CD14-positive monocyte (primary cell): ENCODE measurements at regions not wholly inside any gene's neighbourhood (a gene's known extent, or its start where the extent isn't known, plus 50 kb on each side); places are given as distances from the start of the nearest gene placed in this dataset.

Experiments used
- DNase-seq, 3 donors: peaks; one replicate each; pipeline ENCODE4 v3.0.0-alpha.2; 2011 to 2022
- H2AFZ ChIP-seq: 2 replicates; pipeline ENCODE4 v1.6.0; 2012; ENCODE audit warnings: mild to moderate bottlenecking, low read depth, low read length, inconsistent platforms; ENCODE audit not compliant: insufficient read depth, poor library complexity, severe bottlenecking
- H3K27ac ChIP-seq, 2 donors: 1 replicate in 1 of 2; 2 replicates in 1 of 2; pipeline ENCODE4 v1.5.1; 2012 to 2013; ENCODE audit warnings: low read length in 2 of 2, control low read depth in 1 of 2, inconsistent platforms in 1 of 2, low read depth in 1 of 2, mild to moderate bottlenecking in 1 of 2
- H3K27me3 ChIP-seq, 2 donors: one replicate each; pipeline versions ENCODE4 v1.6.0 to v1.6.1; 2011 to 2013; ENCODE audit warnings: low read length in 2 of 2; ENCODE audit not compliant: control insufficient read depth in 2 of 2, insufficient read depth in 2 of 2
- H3K36me3 ChIP-seq, 2 donors: replicated peaks in 1 of 2; 1 replicate in 1 of 2; 2 replicates in 1 of 2; pipeline versions ENCODE4 v1.5.1 to v1.6.1; 2012 to 2013; ENCODE audit warnings: low read length in 2 of 2, control low read depth in 1 of 2, inconsistent platforms in 1 of 2, mild to moderate bottlenecking in 1 of 2; ENCODE audit not compliant: insufficient read depth in 2 of 2, control insufficient read depth in 1 of 2
- H3K4me1 ChIP-seq, 2 donors: 1 replicate in 1 of 2; 2 replicates in 1 of 2; pipeline versions ENCODE4 v1.5.1 to v1.6.1; 2012 to 2013; ENCODE audit warnings: low read length in 2 of 2, control low read depth in 1 of 2, inconsistent platforms in 1 of 2, mild to moderate bottlenecking in 1 of 2, moderate library complexity in 1 of 2; ENCODE audit not compliant: insufficient read depth in 2 of 2, control insufficient read depth in 1 of 2
- H3K4me2 ChIP-seq: replicated peaks from 2 replicates; pipeline ENCODE3; 2012; ENCODE audit warnings: low read length, moderate library complexity, mild to moderate bottlenecking; ENCODE audit not compliant: poor library complexity, severe bottlenecking; ENCODE audit errors: extremely low read depth
- H3K4me3 ChIP-seq, 3 experiments: fragments of 200-600 bp in 1 of 3; sonication (generic) in 1 of 3; replicated peaks in 1 of 3; 1 replicate in 2 of 3; 2 replicates in 1 of 3; pipeline ENCODE4 v1.5.1; 2011 to 2013; ENCODE audit warnings: low read length in 3 of 3, mild to moderate bottlenecking in 3 of 3, control low read depth in 2 of 3, low read depth in 2 of 3, inconsistent platforms in 1 of 3, moderate library complexity in 1 of 3
- H3K79me2 ChIP-seq: 2 replicates; pipeline ENCODE4 v1.6.0; 2012; ENCODE audit warnings: mild to moderate bottlenecking, control low read depth, inconsistent platforms, low read length, moderate library complexity; ENCODE audit not compliant: insufficient read depth
- H3K9ac ChIP-seq: 2 replicates; pipeline ENCODE4 v1.6.0; 2017; ENCODE audit warnings: low read length, mild to moderate bottlenecking; ENCODE audit not compliant: insufficient read depth, poor library complexity, severe bottlenecking
- H3K9me3 ChIP-seq, 2 donors: replicated peaks in 1 of 2; 1 replicate in 1 of 2; 2 replicates in 1 of 2; pipeline versions ENCODE4 v1.5.1 to v1.6.1; 2012 to 2013; ENCODE audit warnings: low read length in 2 of 2, control low read depth in 1 of 2; ENCODE audit not compliant: control insufficient read depth in 1 of 2, insufficient read depth in 1 of 2
- H4K20me1 ChIP-seq: 2 replicates; pipeline ENCODE4 v1.6.0; 2012; ENCODE audit warnings: mild to moderate bottlenecking, low read length, control low read depth, moderate library complexity; ENCODE audit not compliant: insufficient read depth
- H3K27ac Mint-ChIP-seq, 7 donors: one replicate each; pipeline ENCODE4 v1.8.0; 2020; ENCODE audit warnings: mild to moderate bottlenecking in 7 of 7, mixed read lengths in 7 of 7, moderate library complexity in 6 of 7, inconsistent platforms in 2 of 7
- H3K27me3 Mint-ChIP-seq, 3 donors: one replicate each; pipeline ENCODE4 v1.8.0; 2021 to 2022; ENCODE audit warnings: low read depth in 3 of 3, mild to moderate bottlenecking in 3 of 3, mixed read lengths in 3 of 3, moderate library complexity in 3 of 3, inconsistent platforms in 1 of 3
- H3K36me3 Mint-ChIP-seq, 2 donors: one replicate each; pipeline ENCODE4 v1.8.0; 2020; ENCODE audit warnings: mixed read lengths in 2 of 2, inconsistent platforms in 1 of 2, mild to moderate bottlenecking in 1 of 2
- H3K4me1 Mint-ChIP-seq: one replicate; pipeline ENCODE4 v1.8.0; 2020; ENCODE audit warnings: mild to moderate bottlenecking, mixed read lengths
- H3K4me3 Mint-ChIP-seq, 2 donors: one replicate each; pipeline ENCODE4 v1.8.0; 2020; ENCODE audit warnings: mild to moderate bottlenecking in 2 of 2, mixed read lengths in 2 of 2, moderate library complexity in 1 of 2
- H3K9me3 Mint-ChIP-seq, 7 donors: one replicate each; pipeline ENCODE4 v1.8.0; 2020 to 2022; ENCODE audit warnings: mixed read lengths in 7 of 7, mild to moderate bottlenecking in 6 of 7, moderate library complexity in 6 of 7, inconsistent platforms in 2 of 7
- WGBS: methylation state at CpG from one replicate; pipeline ENCODE4 v1.1.5; 2013; ENCODE audit warnings: missing lambda C conversion rate; ENCODE audit not compliant: insufficient coverage; 5-methylcytosine and 5-hydroxymethylcytosine counted together
- intact Hi-C, 2 donors: fragments of 100-400 bp; cut with micrococcal nuclease; formaldehyde crosslinking; loops; one replicate each; pipeline versions ENCODE4 v1.15.0 to v1.15.1; 2023
- TF ChIP-seq, protein P1 (sequence below): fragments of 200-600 bp; IDR thresholded peaks from one replicate; pipeline ENCODE4 v1.8.0; 2022; ENCODE audit warnings: antibody characterized with exemption, mild to moderate bottlenecking

- H4K20me1 ChIP-seq = no peaks in the 10 kb centered on the region
- Mint-ChIP-seq H3K4me1 (no peaks in the 10 kb centered on the region), H3K27ac (no peak overlapping the region), H3K4me3 (no peak overlapping the region), H3K27me3 (peaks cover 0 to 3% (median 2%) of the 10 kb centered on the region in 3 donors), H3K36me3 (no peaks in the 10 kb centered on the region), H3K9me3 (peaks cover 5 to 23% (median 8%) of the 10 kb centered on the region in 7 donors)
- H2AFZ ChIP-seq = no peak overlapping the region
- TF ChIP-seq, protein P1, sequence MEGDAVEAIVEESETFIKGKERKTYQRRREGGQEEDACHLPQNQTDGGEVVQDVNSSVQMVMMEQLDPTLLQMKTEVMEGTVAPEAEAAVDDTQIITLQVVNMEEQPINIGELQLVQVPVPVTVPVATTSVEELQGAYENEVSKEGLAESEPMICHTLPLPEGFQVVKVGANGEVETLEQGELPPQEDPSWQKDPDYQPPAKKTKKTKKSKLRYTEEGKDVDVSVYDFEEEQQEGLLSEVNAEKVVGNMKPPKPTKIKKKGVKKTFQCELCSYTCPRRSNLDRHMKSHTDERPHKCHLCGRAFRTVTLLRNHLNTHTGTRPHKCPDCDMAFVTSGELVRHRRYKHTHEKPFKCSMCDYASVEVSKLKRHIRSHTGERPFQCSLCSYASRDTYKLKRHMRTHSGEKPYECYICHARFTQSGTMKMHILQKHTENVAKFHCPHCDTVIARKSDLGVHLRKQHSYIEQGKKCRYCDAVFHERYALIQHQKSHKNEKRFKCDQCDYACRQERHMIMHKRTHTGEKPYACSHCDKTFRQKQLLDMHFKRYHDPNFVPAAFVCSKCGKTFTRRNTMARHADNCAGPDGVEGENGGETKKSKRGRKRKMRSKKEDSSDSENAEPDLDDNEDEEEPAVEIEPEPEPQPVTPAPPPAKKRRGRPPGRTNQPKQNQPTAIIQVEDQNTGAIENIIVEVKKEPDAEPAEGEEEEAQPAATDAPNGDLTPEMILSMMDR = no peak
- H3K4me1 ChIP-seq = no peaks in the 10 kb centered on the region
- H3K27me3 ChIP-seq = no peaks in the 10 kb centered on the region
- H3K4me3 ChIP-seq = no peak overlapping the region
- H3K36me3 ChIP-seq = no peaks in the 10 kb centered on the region
- H3K4me2 ChIP-seq = no peak overlapping the region
- DNase-seq = no peak
- no peaks in the 10 kb centered on the region for H3K79me2 ChIP-seq
- H3K9ac ChIP-seq = no peak overlapping the region
- peaks cover 7 to 10% of the 10 kb centered on the region in 2 donors for H3K9me3 ChIP-seq
- WGBS = 100% methylated on average over 2 of the region's 8 CpGs
- intact Hi-C loops = no loop called here
- no peak overlapping the region for H3K27ac ChIP-seq
These were observed 72.9 kb upstream of the MYCN start for GRCh38 chr2:15867194-15868171.

DNA sequence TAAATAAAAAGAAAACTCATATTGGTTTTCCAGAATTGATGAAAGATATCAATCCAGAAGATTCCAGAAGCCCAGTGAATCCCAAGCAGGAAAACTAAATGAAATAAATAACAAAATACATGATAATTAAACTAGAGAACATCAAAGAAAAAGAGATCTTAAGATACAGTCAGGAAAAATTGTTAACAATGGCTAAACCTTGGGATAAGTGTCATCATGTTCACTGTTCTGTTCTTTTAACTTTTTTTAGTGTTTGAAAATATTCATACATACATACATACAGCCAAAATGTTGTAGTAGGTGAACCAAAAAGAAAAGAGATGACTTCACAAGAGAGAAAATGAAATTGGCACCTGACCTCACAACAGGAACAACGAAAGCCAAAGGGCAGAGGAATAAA is 72.2 kb upstream of the MYCN start:
- Mint-ChIP-seq H3K4me1 (no peaks in the 10 kb centered on the region), H3K9me3 (peaks cover 5 to 23% (median 8%) of the 10 kb centered on the region in 7 donors), H3K36me3 (no peaks in the 10 kb centered on the region), H3K4me3 (no peak overlapping the region), H3K27ac (no peak overlapping the region), H3K27me3 (peaks cover 0 to 3% (median 2%) of the 10 kb centered on the region in 3 donors)
- no peaks in the 10 kb centered on the region for H3K4me1 ChIP-seq
- TF ChIP-seq, protein P1 = no peak
- no peak overlapping the region for H3K9ac ChIP-seq
- H3K9me3 ChIP-seq = peaks cover 7 to 10% of the 10 kb centered on the region in 2 donors
- no peak overlapping the region for H3K4me3 ChIP-seq
- no peaks in the 10 kb centered on the region for H3K27me3 ChIP-seq
- H4K20me1 ChIP-seq = no peaks in the 10 kb centered on the region
- intact Hi-C loops = no loop called here
- H3K36me3 ChIP-seq = no peaks in the 10 kb centered on the region
- WGBS = 100% methylated on average over 1 of the region's 1 CpG
- H2AFZ ChIP-seq = no peak overlapping the region
- H3K79me2 ChIP-seq = no peaks in the 10 kb centered on the region
- no peak for DNase-seq
- no peak overlapping the region for H3K27ac ChIP-seq
- H3K4me2 ChIP-seq = no peak overlapping the region
